ENCODE measurements at regions not wholly inside any gene's neighbourhood (a gene's known extent, or its start where the extent isn't known, plus 50 kb on each side); places are given as distances from the start of the nearest gene placed in this dataset.

GRCh38 chr9:90303655-90304054 is 339.0 kb downstream of the DIRAS2 start:
- H3K27me3 ChIP-seq (ENCODE audit: control insufficient read depth, insufficient read depth, low read length, poor library complexity, severe bottlenecking), result no peaks in the 10 kb centered on the region
- H3K9me3 Mint-ChIP-seq, result no peaks in the 10 kb centered on the region
- peaks cover 4% of the 10 kb centered on the region for H3K4me1 ChIP-seq (ENCODE audit: control insufficient read depth, insufficient read depth, low read length)
- 94 to 100% methylated on average over 1 to 4 of the region's 4 CpGs for WGBS, 2 experiments (ENCODE audit: insufficient coverage in 1 of 2, insufficient read length in 1 of 2)
- no peak overlapping the region for H3K27ac ChIP-seq (ENCODE audit: low read depth, low read length)
- H3K9ac ChIP-seq (ENCODE audit: extremely low read depth, low read length, poor library complexity, severe bottlenecking), result no peak overlapping the region
- H3K4me3 Mint-ChIP-seq, result no peak overlapping the region
- H3K27me3 Mint-ChIP-seq (ENCODE audit: insufficient read depth), result no peaks in the 10 kb centered on the region
- no peak for DNase-seq
- TF ChIP-seq, protein P1, sequence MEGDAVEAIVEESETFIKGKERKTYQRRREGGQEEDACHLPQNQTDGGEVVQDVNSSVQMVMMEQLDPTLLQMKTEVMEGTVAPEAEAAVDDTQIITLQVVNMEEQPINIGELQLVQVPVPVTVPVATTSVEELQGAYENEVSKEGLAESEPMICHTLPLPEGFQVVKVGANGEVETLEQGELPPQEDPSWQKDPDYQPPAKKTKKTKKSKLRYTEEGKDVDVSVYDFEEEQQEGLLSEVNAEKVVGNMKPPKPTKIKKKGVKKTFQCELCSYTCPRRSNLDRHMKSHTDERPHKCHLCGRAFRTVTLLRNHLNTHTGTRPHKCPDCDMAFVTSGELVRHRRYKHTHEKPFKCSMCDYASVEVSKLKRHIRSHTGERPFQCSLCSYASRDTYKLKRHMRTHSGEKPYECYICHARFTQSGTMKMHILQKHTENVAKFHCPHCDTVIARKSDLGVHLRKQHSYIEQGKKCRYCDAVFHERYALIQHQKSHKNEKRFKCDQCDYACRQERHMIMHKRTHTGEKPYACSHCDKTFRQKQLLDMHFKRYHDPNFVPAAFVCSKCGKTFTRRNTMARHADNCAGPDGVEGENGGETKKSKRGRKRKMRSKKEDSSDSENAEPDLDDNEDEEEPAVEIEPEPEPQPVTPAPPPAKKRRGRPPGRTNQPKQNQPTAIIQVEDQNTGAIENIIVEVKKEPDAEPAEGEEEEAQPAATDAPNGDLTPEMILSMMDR (conservative IDR thresholded peaks at IDR 0.05), result no peak
- H3K36me3 Mint-ChIP-seq (ENCODE audit: low read depth), result no peaks in the 10 kb centered on the region
- no peak overlapping the region for H3K27ac Mint-ChIP-seq
- no peaks in the 10 kb centered on the region for H3K36me3 ChIP-seq (ENCODE audit: control insufficient read depth, insufficient read depth, low read length)
- H3K9me3 ChIP-seq (ENCODE audit: control insufficient read depth, low read length), result no peaks in the 10 kb centered on the region
- H3K4me1 Mint-ChIP-seq, result peaks cover 8% of the 10 kb centered on the region
- H3K4me3 ChIP-seq (ENCODE audit: low read length), result no peak overlapping the region

- H3K36me3 Mint-ChIP-seq (ENCODE audit: low read depth), result no peaks in the 10 kb centered on the region
- H3K4me1 Mint-ChIP-seq, result peaks cover 2% of the 10 kb centered on the region
- no peak overlapping the region for H3K27ac Mint-ChIP-seq
These were observed 336.5 kb downstream of the DIRAS2 start for GRCh38 chr9:90306158-90306557.

GRCh38 chr9:90307167-90307833 is 335.3 kb downstream of the DIRAS2 start:
- Mint-ChIP-seq H3K36me3 (ENCODE audit: low read depth) (no peaks in the 10 kb centered on the region), H3K4me1 (peaks cover 2% of the 10 kb centered on the region), H3K27ac (no peak overlapping the region), H3K27me3 (ENCODE audit: insufficient read depth) (peaks cover 1% of the 10 kb centered on the region), H3K4me3 (no peak overlapping the region), H3K9me3 (no peaks in the 10 kb centered on the region)
- no peaks in the 10 kb centered on the region for H3K36me3 ChIP-seq (ENCODE audit: control insufficient read depth, insufficient read depth, low read length)
- no peak overlapping the region for H3K27ac ChIP-seq (ENCODE audit: low read depth, low read length)
- no peak overlapping the region for H3K4me3 ChIP-seq (ENCODE audit: low read length)
- WGBS, 2 experiments (ENCODE audit: insufficient coverage in 1 of 2, insufficient read length in 1 of 2), result 89 to 94% methylated on average over 3 to 4 of the region's 4 CpGs
- H3K9ac ChIP-seq (ENCODE audit: extremely low read depth, low read length, poor library complexity, severe bottlenecking), result no peak overlapping the region
- no peaks in the 10 kb centered on the region for H3K27me3 ChIP-seq (ENCODE audit: control insufficient read depth, insufficient read depth, low read length, poor library complexity, severe bottlenecking)
- no peaks in the 10 kb centered on the region for H3K4me1 ChIP-seq (ENCODE audit: control insufficient read depth, insufficient read depth, low read length)
- no peak for DNase-seq
- TF ChIP-seq, protein P1 (conservative IDR thresholded peaks at IDR 0.05), result no peak
- no peaks in the 10 kb centered on the region for H3K9me3 ChIP-seq (ENCODE audit: control insufficient read depth, low read length)

More at GRCh38 chr9:90306158-90306557, 336.5 kb downstream of the DIRAS2 start:
- Mint-ChIP-seq H3K27me3 (ENCODE audit: insufficient read depth) (no peaks in the 10 kb centered on the region), H3K4me3 (no peak overlapping the region), H3K9me3 (no peaks in the 10 kb centered on the region)
- H3K9ac ChIP-seq (ENCODE audit: extremely low read depth, low read length, poor library complexity, severe bottlenecking), result no peak overlapping the region
- no peaks in the 10 kb centered on the region for H3K27me3 ChIP-seq (ENCODE audit: control insufficient read depth, insufficient read depth, low read length, poor library complexity, severe bottlenecking)
- no peaks in the 10 kb centered on the region for H3K36me3 ChIP-seq (ENCODE audit: control insufficient read depth, insufficient read depth, low read length)
- no peak overlapping the region for H3K4me3 ChIP-seq (ENCODE audit: low read length)
- DNase-seq, result no peak
- WGBS, 2 experiments (ENCODE audit: insufficient coverage in 1 of 2, insufficient read length in 1 of 2), result 93 to 98% methylated on average over 8 to 11 of the region's 11 CpGs
- H3K4me1 ChIP-seq (ENCODE audit: control insufficient read depth, insufficient read depth, low read length), result no peaks in the 10 kb centered on the region
- no peaks in the 10 kb centered on the region for H3K9me3 ChIP-seq (ENCODE audit: control insufficient read depth, low read length)
- H3K27ac ChIP-seq (ENCODE audit: low read depth, low read length), result no peak overlapping the region
- TF ChIP-seq, protein P1 (conservative IDR thresholded peaks at IDR 0.05), result no peak

Data from endodermal cell (in vitro differentiated cells).